Suppressor macrophage treated with lipopolysaccharide for 1 hour (primary cell): ENCODE measurements at regions not wholly inside any gene's neighbourhood (a gene's known extent, or its start where the extent isn't known, plus 50 kb on each side); places are given as distances from the start of the nearest gene placed in this dataset.

Source experiments
- DNase-seq, 3 donors: peaks; one replicate each; pipeline ENCODE4 v3.0.0-alpha.2; 2020 to 2022

DNA sequence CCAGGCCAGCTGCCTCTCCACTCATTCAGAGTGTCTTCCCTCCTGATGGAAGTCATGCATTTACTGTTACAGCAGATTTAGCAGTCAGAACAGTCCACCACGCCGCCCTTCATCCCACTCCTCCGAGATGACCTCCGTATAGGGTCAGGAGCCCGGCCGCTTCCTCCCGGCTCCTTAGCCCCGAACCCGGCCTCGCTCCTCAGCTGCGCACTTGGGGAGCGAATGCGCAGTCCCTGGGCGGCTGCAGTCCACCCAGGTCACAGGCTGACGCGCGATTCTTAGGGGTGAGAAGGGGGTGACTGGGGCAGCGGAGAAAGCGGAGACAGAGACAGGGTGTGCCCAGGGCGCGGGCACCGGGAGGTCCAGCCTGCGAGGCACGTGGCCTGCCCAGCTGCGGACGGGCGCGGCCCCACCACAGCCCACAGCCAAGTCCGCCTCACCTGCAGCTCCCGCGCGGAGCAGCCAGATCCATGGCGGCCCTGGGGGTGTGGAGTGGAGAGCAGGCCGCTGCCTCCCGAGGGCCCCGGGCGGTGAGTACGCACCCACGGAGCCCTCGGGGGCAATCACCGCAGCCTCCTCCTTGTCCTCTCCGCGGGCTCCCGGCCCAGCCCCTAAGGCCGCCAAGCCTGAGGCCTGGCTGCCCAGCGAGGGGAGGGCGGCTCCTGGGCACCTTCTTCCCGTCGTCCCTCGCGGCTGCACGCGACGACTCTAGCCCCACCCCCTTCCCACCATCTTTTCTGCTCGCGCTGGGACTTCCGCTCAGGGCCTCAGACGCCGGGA lies 286.6 kb downstream of the BRD1 start:
- DNase-seq, result no peak

GRCh38 chr22:49540084-49540912 lies 287.4 kb downstream of the BRD1 start:
- DNase-seq, result no peak

DNA sequence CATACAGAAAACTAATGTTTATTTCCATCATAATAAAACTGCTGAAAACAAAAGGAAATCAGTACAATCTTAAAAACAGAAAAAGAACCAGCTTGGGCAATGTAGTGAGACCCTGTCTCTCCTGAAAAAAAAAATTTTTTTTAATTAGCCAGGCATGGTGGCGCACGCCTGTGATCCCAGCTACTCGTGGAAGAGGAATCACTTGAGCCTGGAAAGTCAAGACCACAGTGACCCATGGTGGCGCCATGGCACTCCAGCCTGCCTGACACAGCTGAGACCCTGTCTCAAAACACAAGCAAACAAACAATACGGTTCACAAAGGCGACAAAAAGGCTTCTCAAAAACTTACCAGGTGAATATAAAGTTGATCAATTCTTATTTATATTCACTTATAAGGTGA lies 289.7 kb downstream of the BRD1 start:
- DNase-seq, result no peak

GRCh38 chr22:49536571-49537131 lies 291.0 kb downstream of the BRD1 start:
- no peak for DNase-seq

DNA sequence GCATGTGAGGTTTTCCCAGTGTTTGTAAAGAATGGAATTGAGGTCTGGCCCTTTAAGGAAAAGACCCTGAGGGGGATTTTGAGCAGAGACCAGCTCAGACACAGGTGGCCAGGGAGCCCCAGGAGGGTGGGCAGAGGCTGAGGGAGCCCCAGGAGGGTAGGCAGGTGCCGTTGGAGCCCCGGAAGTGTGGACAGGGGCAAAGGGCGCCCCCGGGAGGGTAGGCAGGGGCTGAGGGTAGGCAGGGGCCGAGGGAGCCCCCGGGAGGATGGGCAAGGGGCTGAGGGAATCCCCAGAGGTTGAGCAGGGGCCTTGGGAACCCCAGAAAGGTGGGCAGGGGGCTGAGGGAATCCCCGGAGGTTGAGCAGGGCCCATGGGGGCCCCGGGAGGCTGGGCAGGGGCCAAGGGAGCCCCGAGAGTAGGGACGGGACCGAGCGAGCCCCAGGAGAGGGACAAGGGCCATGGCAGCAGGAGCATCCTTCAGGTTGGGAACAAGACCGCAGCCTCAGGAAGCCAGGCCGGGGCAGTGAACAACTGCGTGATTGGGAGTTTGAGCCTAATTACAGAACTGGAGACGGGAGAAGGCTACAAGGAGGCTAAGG lies 292.0 kb downstream of the BRD1 start:
- DNase-seq, result no peak

- DNase-seq, result no peak
Observed at GRCh38 chr22:49535126-49535525, 292.5 kb downstream of the BRD1 start.

DNA sequence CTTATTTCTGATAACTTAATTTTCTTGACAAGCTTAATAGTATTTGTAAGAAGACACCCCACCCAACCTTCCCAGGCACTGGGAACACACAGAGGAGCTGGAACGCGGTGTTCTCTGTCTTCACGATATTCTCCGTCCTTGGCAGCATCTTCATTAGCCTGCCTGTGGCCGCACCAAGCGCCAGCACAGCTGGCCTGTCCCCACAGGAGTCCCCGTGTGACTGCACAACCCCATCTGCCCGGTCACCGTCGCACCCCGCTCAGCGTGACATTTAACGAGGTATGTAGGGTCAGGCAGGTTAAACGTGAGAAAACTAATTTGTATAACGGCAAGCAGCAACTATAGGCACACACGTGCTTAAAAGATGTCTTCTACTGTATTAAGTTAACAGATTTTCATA lies 293.3 kb downstream of the BRD1 start:
- DNase-seq, result no peak

GRCh38 chr22:49533886-49534285 lies 293.8 kb downstream of the BRD1 start:
- DNase-seq, result no peak

- DNase-seq, result no peak
Observed at GRCh38 chr22:49532869-49533802, 294.5 kb downstream of the BRD1 start.

- DNase-seq, result no peak
Observed at GRCh38 chr22:49531368-49531791, 296.3 kb downstream of the BRD1 start.

DNA sequence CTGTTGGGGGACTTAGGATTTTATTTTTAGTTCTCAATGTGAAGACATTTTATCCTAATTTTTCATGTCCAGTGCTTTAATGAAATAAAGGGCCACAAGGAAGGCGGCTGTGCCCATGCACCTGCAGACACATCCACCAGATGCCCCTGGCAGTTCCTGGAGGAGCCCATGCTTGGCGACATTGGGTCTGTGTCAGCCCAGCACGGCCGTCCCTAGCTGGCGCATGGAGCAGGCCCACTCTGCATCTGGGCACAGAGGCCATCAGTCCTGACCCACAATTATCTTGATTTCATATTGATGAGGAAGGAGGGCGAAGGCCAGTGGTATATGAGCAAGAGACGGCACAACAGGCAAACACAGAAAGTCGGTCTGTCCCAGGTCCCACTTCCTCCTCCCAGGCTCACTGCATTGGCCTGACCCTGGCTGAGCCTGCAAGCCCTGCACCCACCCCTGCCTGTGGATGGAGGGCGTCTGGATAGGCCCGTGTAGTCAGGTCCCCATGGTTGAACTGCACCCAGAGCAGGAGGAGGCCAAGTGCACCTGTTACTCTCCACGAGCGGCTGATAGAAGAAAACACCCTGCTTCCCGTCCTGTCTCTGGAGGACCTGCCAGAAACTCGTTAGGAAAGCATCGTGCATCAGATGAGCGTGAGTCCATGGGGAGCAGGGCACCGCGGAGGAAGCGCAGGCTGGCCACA lies 296.9 kb downstream of the BRD1 start:
- no peak for DNase-seq

GRCh38 chr22:49528420-49528720 lies 299.3 kb downstream of the BRD1 start:
- DNase-seq, result no peak

DNA sequence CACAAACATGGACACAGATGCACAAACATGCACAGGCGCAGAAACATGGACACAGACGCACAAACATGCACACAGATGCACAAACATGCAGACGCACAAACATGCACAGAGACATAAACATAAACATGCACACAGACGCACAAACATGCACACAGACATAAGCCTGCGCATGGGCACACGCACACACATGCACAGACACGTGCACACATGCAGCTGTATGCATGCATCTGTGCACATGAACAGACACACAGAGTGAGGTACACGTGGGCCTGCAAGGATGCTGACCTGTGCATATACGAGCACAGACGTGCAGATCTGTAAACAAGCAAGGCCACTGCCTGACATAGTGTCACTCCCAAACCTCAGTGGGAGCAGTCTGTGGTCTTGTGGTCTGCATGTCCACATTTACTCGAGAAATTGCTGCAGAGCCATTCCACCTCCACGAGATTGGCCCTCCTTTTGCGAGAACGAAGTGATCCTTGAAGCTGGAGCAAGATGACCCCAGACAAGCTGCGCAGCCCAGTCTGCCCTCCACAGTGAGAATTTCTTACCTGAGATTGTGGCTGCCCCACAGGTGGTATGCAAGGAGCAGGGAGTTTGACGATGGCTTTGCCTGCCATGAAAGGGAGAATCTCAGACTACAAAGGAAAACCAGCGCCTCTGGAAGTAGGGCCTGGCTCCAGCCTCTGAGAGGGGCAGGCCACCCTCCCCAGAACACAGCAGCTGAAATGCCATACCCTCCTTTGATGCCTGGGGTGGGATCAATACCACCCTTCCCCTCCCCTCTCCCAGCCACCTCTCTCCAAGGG lies 299.9 kb downstream of the BRD1 start:
- DNase-seq, result no peak

DNA sequence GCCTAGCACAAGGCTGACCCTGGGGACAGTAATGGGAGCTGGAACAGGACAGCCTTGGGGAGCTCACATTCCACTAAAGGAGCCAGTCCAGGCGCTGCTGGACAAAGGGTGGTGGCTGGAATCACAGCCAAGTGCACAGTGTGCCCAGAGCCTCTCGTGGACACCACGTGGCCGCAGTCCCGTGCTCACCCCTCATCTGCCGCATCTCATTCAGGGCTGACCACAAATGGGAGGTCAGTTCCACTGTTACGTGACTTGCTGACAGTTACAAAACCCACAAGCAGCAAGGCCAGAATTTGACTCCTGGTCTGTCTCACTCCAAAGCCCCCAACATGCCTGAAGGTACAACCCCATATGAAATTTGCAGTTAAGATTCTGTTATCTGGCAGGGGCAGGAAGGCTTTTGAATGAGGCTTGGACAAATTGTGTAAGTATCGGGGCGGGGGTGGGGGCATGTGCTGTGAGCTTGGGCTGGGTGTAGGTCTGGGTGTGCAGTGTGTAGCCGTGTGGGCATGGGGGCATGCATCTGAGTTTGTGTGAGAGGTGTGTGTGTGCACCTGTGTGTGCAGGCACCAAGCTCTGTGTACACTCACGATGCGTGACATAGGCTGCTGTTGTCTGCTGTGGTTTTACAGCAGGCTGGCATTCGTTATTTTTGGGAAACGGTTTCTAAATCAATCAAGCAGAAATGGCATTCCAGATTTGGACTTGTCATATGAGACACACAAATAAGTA lies 301.7 kb downstream of the BRD1 start:
- no peak for DNase-seq

- DNase-seq, result no peak
Observed at GRCh38 chr22:49525360-49525759, 302.3 kb downstream of the BRD1 start.

- DNase-seq, result no peak
Observed at GRCh38 chr22:49524362-49524761, 303.3 kb downstream of the BRD1 start.

GRCh38 chr22:49523374-49524008 lies 304.2 kb downstream of the BRD1 start:
- DNase-seq, result no peak

GRCh38 chr22:49522582-49523373 lies 304.9 kb downstream of the BRD1 start:
- no peak for DNase-seq

DNA sequence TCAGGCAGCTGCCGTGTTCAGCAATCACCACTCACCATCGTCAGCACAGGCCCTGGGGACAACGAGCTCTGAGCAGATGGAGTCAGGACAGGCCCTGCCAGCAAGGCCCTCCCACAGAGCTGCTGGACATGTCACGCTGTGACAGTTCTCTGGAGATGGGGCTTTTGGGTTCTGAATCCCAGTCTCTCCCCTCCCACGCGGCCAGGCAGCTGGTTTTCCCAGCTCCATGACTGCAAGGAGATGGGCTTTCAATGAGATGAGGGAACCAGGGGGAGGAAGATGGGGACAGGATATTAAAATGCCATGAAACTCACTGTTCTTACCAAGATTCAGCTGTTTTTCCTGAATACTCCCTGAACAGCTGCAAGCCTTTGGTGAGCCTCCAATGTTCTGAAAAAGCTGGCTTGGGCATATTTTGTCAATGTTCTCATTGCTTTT lies 305.9 kb downstream of the BRD1 start:
- no peak for DNase-seq
